Retinal pigment epithelial cell (primary cell): ENCODE measurements at regions not wholly inside any gene's neighbourhood (a gene's known extent, or its start where the extent isn't known, plus 50 kb on each side); places are given as distances from the start of the nearest gene placed in this dataset.
"Not testable (repeated sequence)": the region's sequence is repeated elsewhere in the genome, so short reads cannot be mapped to it uniquely, and the experiment has no call there.

Source experiments
- DNase-seq: peaks from one replicate; pipeline ENCODE4 v3.0.0-alpha.2; 2010; ENCODE audit warnings: low read depth
- H3K4me3 ChIP-seq: 2 replicates; pipeline ENCODE4 v1.5.1; 2011; ENCODE audit warnings: mild to moderate bottlenecking, low read length, control low read depth, moderate library complexity
- TF ChIP-seq, protein P1 (sequence below): conservative IDR thresholded peaks from 2 replicates; pipeline ENCODE4 v1.5.1; 2011; ENCODE audit warnings: low read depth, low read length, control low read depth, inconsistent platforms

DNA sequence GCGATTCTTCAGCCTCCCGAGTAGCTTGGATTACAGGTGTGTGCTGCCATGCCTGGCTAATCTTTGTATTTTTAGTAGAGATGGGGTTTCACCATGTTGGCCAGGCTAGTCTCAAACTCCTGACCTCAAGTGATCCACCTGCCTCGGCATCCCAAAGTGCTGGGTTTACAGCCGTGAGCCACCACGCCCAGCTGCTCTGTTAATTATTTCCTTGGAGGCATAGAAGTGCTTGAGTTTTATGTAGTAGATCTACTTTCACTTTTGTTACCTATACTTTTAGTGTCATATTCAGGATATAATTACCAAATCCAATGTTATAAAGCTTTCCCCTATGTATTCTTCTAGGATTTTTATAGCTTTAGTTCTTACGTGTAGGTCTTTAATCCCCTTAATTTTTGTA, 1093.0 kb downstream of the GATA3 start:
- H3K4me3 ChIP-seq: no peak overlapping the region
- TF ChIP-seq, protein P1, sequence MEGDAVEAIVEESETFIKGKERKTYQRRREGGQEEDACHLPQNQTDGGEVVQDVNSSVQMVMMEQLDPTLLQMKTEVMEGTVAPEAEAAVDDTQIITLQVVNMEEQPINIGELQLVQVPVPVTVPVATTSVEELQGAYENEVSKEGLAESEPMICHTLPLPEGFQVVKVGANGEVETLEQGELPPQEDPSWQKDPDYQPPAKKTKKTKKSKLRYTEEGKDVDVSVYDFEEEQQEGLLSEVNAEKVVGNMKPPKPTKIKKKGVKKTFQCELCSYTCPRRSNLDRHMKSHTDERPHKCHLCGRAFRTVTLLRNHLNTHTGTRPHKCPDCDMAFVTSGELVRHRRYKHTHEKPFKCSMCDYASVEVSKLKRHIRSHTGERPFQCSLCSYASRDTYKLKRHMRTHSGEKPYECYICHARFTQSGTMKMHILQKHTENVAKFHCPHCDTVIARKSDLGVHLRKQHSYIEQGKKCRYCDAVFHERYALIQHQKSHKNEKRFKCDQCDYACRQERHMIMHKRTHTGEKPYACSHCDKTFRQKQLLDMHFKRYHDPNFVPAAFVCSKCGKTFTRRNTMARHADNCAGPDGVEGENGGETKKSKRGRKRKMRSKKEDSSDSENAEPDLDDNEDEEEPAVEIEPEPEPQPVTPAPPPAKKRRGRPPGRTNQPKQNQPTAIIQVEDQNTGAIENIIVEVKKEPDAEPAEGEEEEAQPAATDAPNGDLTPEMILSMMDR: no peak
- no peak for DNase-seq

DNA sequence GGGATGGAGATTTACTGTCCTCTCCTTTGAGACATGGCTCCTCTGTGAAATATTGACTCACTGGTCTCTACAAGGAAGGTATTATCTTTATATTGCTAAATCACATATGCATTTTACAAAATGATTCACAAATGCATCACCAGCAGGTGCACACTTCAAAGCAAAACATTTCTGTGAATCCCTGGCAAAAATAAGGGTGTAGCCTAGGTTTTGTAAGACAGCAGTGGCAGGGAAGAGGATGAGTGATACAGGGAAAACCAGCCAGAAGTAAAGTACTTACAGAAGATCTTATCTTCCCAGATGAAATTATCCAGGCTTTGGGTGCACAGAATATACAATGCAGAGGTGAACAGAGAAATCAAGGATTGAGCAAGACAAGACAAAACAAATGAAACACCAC, 1094.6 kb downstream of the GATA3 start:
- TF ChIP-seq, protein P1: no peak
- no peak for DNase-seq
- H3K4me3 ChIP-seq: no peak overlapping the region

DNA sequence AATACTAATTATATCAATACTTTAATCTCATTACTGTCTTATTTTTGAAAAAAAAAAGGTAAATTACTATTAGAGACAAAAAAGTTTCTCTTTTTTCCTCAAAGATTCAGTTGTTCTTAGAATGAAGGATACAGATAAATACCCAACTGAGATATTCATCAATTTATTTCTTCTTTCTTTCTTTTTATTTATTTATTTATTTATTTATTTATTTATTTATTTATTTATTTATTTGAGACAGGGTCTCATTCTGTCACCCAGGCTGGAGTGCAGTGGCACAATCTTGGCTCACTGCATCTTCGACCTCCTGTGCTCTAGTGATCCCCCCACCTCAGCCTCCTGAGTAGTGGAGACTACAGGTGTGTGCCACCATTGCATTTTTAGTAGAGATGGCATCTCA, 1098.6 kb downstream of the GATA3 start:
- not testable (repeated sequence) for DNase-seq, H3K4me3 ChIP-seq

DNA sequence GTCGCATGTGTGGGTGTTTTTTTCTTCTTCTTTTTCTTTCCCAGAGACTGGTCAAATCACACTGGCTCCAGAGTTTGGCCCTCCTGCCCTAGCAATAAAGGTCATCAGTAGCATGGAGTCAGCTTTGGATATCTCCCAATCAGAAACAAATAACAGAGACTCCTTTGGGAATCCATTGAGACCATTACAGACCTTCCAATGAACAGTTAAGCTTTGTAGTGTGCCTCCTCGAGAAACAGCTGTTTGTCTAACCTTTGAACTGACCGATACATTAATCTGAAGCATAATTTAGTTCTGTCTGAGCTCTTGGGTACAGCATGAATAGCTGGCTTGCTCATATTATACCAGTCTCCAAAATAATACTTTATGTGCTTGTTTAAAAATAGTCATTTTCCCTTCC, 1103.2 kb downstream of the GATA3 start:
- DNase-seq: no peak
- TF ChIP-seq, protein P1: no peak
- H3K4me3 ChIP-seq: no peak overlapping the region

DNA sequence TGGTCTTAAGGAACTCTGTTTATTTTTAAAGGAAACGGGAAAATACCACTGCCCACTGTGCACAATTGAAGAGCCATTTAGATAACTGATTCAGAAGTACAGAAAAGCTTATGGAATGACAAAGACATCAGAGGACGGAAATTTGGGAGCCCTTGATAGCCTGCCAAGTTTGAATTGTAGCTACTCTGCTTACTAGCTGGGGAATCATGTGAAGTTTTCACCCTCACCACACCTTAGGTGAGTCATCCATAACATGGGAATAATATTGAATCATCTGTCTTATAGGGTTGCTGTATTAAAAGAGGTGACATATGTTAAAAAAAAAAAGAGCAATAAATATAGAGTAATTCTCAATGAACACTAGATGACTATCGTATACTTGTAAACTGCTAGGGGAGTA, 1104.2 kb downstream of the GATA3 start:
- TF ChIP-seq, protein P1: no peak
- no peak for DNase-seq
- H3K4me3 ChIP-seq: no peak overlapping the region

DNA sequence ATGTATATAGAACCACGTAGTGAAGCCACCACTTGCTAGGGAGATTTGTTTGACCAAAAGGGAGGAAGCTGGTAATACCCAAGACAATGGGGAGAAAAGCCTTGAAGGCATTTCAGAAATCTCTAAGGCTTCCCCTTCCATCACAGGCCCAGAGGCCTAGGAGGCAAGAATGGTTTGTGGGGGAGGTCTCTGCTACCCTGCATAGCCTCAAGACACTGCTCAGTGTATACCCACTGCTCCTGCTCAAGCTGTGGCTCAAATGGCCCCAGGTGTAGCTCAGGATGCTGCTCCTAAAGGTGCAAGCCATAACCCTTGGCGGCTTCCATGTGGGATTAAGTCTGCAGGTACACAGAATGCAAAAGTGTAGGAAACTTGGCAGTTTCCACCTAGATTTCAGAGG, 1105.8 kb downstream of the GATA3 start:
- no peak for DNase-seq
- H3K4me3 ChIP-seq: no peak overlapping the region
- TF ChIP-seq, protein P1: no peak

DNA sequence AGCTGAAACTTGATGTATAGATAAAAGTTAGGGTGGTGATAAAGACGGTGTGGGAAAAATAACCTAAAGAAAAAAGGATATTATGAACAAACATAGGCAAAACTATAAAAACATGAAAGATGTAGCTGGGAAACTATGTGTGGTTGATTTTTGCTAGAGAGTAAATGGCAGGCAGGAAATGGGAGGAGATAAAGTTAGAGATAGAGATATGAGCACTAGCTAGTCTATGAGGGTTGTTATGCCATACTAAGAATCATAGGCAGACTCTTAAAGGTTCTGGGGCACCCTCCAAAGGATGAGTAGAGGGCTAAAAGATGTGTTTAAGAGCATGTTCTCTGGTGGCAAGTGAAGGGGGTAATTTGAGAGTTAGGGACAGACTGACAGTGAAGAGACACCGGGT, 1109.2 kb downstream of the GATA3 start:
- TF ChIP-seq, protein P1: no peak
- DNase-seq: no peak

DNA sequence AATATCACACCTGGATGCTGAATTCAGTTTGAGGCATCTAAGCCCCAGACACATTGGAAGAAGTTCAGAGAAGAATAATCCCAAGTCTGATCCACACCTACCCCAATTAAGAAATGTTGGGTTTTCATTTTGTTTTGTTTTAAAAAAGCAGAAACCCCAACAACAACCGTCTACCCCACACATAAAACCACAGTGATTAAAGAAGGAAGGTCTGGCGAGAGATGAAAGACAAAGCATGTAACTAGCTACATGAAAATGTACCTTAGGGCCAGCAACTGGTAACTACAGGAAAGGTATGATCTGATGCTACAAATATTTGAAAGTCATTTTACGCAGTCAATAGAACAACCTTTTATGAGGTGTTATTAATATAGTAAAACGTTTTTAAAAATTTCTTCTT, 1112.3 kb downstream of the GATA3 start:
- no peak for DNase-seq
- H3K4me3 ChIP-seq: no peak overlapping the region
- TF ChIP-seq, protein P1: no peak

More for the DNA sequence above, 1109.2 kb downstream of the GATA3 start:
- no peak overlapping the region for H3K4me3 ChIP-seq
